Panc1 (cell line): ENCODE measurements at regions not wholly inside any gene's neighbourhood (a gene's known extent, or its start where the extent isn't known, plus 50 kb on each side); places are given as distances from the start of the nearest gene placed in this dataset.

Experiments
- POLR2AphosphoS5 ChIP-seq: IDR thresholded peaks from 2 replicates; pipeline ENCODE4 v1.6.1; 2012; ENCODE audit warnings: mild to moderate bottlenecking, low read depth, low read length, moderate library complexity
- SIN3A ChIP-seq: IDR thresholded peaks from 2 replicates; pipeline ENCODE4 v1.6.1; 2012; ENCODE audit warnings: low read depth, mild to moderate bottlenecking, low read length, moderate library complexity, borderline replicate concordance; ENCODE audit not compliant: insufficient read depth
- TCF7L2 ChIP-seq: IDR thresholded peaks from 2 replicates; pipeline ENCODE4 v1.6.1; 2011; ENCODE audit warnings: mild to moderate bottlenecking, low read depth, low read length, inconsistent platforms
- TF ChIP-seq, protein P1 (sequence below): fragments of 450-650 bp; IDR thresholded peaks from 2 replicates; pipeline ENCODE4 v1.5.1; 2017; ENCODE audit warnings: mild to moderate bottlenecking
- TF ChIP-seq, protein P2 (sequence below), 2 experiments: IDR thresholded peaks; 2 replicates each; pipeline ENCODE4 v1.6.1; 2011 to 2012; ENCODE audit warnings: low read depth in 2 of 2, control low read depth in 1 of 2, low read length in 1 of 2, mild to moderate bottlenecking in 1 of 2, moderate library complexity in 1 of 2; ENCODE audit not compliant: insufficient read depth in 1 of 2

DNA sequence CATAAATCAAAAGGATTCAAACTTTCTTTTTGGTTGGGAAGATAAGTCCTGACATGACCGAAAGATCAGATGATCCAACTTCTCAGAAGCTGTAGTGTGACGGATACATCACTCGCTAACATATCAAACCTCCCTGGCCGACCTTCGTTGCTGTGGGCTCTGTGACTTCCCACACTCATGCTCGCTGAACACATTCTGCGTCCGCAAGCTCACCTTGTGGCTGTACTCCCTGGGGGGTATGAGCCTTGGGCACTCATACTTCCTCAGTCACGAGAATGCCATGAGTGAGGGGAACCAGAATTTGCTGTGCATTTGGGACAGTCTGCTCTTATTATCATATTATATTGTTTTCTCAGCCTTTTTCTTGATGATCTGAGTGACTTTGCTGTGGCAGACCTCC is 105.4 kb downstream of the RWDD3 start:
- TF ChIP-seq, protein P1, sequence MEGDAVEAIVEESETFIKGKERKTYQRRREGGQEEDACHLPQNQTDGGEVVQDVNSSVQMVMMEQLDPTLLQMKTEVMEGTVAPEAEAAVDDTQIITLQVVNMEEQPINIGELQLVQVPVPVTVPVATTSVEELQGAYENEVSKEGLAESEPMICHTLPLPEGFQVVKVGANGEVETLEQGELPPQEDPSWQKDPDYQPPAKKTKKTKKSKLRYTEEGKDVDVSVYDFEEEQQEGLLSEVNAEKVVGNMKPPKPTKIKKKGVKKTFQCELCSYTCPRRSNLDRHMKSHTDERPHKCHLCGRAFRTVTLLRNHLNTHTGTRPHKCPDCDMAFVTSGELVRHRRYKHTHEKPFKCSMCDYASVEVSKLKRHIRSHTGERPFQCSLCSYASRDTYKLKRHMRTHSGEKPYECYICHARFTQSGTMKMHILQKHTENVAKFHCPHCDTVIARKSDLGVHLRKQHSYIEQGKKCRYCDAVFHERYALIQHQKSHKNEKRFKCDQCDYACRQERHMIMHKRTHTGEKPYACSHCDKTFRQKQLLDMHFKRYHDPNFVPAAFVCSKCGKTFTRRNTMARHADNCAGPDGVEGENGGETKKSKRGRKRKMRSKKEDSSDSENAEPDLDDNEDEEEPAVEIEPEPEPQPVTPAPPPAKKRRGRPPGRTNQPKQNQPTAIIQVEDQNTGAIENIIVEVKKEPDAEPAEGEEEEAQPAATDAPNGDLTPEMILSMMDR = no peak
- no peak for TF ChIP-seq TCF7L2
- no peak for TF ChIP-seq POLR2AphosphoS5
- TF ChIP-seq SIN3A = no peak
- TF ChIP-seq, protein P2, sequence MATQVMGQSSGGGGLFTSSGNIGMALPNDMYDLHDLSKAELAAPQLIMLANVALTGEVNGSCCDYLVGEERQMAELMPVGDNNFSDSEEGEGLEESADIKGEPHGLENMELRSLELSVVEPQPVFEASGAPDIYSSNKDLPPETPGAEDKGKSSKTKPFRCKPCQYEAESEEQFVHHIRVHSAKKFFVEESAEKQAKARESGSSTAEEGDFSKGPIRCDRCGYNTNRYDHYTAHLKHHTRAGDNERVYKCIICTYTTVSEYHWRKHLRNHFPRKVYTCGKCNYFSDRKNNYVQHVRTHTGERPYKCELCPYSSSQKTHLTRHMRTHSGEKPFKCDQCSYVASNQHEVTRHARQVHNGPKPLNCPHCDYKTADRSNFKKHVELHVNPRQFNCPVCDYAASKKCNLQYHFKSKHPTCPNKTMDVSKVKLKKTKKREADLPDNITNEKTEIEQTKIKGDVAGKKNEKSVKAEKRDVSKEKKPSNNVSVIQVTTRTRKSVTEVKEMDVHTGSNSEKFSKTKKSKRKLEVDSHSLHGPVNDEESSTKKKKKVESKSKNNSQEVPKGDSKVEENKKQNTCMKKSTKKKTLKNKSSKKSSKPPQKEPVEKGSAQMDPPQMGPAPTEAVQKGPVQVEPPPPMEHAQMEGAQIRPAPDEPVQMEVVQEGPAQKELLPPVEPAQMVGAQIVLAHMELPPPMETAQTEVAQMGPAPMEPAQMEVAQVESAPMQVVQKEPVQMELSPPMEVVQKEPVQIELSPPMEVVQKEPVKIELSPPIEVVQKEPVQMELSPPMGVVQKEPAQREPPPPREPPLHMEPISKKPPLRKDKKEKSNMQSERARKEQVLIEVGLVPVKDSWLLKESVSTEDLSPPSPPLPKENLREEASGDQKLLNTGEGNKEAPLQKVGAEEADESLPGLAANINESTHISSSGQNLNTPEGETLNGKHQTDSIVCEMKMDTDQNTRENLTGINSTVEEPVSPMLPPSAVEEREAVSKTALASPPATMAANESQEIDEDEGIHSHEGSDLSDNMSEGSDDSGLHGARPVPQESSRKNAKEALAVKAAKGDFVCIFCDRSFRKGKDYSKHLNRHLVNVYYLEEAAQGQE (IDR thresholded peaks at IDR 0.05; ENCODE audit: insufficient read depth in 1 of 2, low read depth in 2 of 2, low read length in 1 of 2) = no peak
